ENCODE measurements at regions not wholly inside any gene's neighbourhood (a gene's known extent, or its start where the extent isn't known, plus 50 kb on each side); places are given as distances from the start of the nearest gene placed in this dataset.
"Not testable (repeated sequence)": the region's sequence is repeated elsewhere in the genome, so short reads cannot be mapped to it uniquely, and the experiment has no call there.

- not testable (repeated sequence) for TF ChIP-seq CTCF (IDR thresholded peaks at IDR 0.05 in 2 of 3, conservative IDR thresholded peaks at IDR 0.05 in 1 of 3; ENCODE audit: borderline replicate concordance in 1 of 3, insufficient read depth in 1 of 3, low read depth in 2 of 3, low read length in 2 of 3); POLR2A (IDR thresholded peaks at IDR 0.05; ENCODE audit: borderline replicate concordance, extremely low read depth, insufficient read depth, insufficient read length); CBX3 (IDR thresholded peaks at IDR 0.05; ENCODE audit: low read depth); EGR1 (IDR thresholded peaks at IDR 0.05; ENCODE audit: low read depth); RAD21 (IDR thresholded peaks at IDR 0.05; ENCODE audit: low read depth); MAX (IDR thresholded peaks at IDR 0.05); SRF (IDR thresholded peaks at IDR 0.05; ENCODE audit: low read depth); SIN3A (IDR thresholded peaks at IDR 0.05; ENCODE audit: low read depth); SP1 (IDR thresholded peaks at IDR 0.05; ENCODE audit: low read depth); CEBPB (IDR thresholded peaks at IDR 0.05; ENCODE audit: low read depth); POLR2AphosphoS5 (IDR thresholded peaks at IDR 0.05; ENCODE audit: low read depth, low read length); EZH2phosphoT487 (IDR thresholded peaks at IDR 0.05; ENCODE audit: borderline replicate concordance)
Measured at GRCh38 chr6:57813271-57814075, 496.0 kb downstream of the PRIM2 start.
